ENCODE measurements at regions not wholly inside any gene's neighbourhood (a gene's known extent, or its start where the extent isn't known, plus 50 kb on each side); places are given as distances from the start of the nearest gene placed in this dataset.

DNA sequence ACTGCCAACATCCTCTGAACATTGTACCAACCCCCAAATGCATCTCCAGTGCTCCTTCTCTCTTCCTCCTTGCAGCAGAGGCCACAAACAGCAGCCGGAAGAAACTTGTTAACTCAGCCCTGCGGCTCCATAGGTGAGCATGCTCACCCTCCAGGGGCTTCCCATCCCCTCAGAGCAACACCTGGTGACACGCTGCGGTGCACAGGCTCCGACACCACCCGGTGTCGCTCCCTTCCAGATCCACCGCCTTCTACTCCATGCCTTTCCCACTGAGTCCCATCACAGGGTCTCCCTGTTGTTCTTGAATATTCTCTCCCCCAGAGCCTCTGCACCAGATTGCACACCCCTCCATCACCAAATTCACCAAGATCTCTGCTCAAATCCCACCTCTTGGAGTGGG is 171.5 kb upstream of the FHL2 start:
- DNase-seq: no peak

DNA sequence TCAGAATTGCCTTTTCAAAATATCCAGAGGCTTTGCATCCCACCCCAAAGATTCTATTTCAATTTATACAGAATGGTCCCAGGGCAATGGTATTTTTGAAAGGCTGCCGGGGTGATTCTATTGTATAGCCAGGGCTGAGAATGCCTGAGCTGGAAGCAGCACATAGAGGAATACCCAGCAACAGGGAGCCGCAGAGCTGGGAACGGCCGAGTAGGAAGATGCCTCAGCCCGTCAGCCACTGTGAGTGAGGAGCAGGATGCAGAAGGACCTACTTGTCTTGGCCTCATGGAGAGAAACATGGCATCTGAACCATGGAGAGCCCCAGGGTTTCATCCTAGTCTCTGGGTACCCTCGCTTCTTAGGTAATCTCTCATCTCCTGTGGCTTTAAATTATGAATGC is 170.8 kb upstream of the FHL2 start:
- no peak for DNase-seq

DNA sequence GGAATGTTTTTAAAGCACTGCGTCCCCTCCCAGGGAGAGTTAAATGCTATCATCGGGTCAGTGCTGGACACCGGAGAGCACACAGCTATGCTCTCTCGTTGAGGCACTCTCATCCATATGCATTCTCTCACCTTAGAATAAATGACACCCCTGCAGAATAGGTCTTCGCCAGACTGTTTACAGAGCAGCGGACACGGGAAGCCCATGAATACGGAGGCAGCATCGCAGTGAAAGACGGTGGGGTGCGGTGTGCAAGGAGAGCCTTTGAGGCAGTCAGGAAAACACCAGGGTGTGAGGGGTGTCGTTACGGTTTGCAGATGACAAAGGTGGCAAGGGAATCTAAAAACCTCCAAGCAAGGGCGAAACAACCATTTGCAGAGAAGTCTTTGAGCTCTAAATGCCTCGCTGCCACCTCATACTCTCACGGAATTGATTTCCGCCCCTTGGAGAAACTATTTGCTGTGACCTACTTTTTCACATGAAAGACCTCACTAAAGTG is 169.2 kb upstream of the FHL2 start:
- DNase-seq: peak; percentile 31

DNA sequence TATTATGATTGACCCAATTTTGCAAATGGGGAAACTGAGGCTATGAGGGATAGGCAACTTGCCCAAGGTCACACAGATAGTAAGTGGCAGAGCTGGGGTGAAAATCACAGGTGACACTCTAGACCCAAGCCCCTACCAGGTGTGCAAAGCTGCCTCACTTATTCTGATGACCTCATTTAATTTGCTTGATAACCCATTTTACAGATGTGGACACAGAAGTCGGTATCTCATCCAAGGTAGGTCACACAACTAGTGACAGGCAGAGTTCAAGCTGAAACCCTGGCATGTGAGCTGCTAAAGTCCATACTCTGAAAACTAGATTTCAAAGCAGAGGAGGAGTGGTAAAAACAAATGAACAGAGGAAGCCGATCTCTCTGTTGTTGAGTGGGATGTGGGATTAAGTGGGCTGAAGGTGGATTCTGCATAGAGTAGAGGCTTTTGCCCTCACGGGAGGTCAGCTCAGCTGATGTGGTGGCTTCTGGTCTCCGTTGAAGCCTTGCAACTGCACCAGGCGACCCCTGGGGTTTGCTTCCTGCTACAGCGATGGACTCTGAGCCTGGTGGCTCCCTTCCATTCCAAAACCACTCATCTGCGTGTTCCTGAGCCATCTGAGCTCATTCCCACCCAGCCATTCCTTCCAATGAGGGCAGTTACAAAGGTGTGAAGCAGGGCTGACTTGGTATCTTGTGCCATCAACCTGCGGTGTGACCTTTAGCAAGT is 164.3 kb upstream of the FHL2 start:
- DNase-seq: no peak

DNA sequence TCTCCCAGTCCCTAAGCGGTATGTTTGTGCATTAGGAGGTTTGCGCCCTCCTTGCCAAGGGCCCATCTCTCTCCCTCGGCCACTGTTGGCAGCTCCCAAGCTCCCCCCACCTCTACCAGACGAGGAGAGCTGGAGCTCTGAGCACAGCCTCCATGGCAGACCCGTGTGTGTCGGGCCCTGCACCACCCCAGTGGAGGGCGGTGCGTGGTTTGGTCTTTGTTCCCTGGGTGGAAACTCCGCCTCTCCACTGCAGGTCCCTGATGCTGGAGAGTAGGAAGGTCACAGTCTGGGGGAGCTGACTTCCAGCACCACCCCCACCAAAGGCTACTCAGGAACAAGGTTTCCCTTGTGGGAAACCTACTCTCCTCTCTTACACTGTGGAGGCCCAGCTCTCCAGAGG is 162.6 kb upstream of the FHL2 start:
- no peak for DNase-seq

DNA sequence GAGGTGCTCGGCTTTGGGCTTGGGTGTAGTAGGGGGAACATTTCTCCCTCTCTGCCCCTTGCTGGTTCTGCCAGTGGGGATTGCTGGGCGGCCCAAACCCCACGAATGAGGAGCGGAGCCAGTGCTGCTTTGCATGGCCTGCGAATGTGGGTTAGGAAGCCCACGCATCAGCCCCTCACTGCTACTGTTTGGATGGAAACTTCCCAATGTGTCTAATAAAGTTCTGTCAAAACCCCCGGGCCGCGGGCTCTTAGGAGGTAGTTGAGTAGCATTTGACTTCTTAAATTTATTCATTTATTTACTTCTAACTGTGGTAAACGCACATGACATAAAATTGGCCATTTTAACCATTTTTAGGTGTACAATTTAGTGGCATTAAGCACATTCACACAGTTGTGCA is 161.3 kb upstream of the FHL2 start:
- no peak for DNase-seq

DNA sequence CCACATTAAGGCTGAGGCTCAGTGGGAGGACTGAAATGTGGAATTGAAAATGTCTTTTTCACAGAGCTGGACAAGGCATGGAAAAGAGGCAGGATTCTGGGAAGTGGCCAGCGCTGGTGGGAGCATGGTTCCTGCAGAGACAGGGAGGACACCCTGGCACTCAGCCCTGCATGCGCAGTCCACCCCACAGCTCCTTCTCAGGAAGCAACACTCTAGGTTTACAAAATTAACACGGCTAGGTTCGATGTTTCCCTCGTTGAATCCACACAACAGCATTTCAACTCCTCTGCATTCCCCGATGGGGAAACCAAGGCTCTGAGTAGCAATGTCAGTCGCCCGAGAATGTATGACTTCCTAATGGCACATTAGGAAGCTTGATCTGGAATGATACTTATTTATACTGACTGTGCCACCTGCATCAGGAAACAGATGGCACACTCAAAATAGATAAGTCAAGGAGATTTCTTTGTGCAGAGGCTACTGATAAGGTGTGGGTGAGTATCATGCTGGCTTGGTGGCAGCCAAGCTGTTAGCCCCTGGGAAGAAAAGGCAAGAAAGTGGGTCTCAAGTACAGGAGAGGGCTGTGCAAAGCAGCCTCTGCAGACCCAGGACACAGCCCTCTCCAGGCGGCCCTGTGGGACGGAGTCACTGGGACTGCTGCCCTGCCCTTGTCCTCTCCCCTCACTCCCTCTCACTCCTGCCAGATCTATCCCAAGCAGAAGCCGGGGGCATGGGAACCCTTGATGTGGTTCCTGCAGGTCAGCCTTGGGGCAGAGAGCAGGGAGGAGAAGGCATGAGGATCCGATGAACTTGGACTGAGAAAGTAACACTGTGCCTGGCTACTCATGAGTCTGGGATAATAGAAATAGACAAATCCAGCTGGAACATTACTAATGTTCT is 158.4 kb upstream of the FHL2 start:
- DNase-seq: peak; percentile 9

DNA sequence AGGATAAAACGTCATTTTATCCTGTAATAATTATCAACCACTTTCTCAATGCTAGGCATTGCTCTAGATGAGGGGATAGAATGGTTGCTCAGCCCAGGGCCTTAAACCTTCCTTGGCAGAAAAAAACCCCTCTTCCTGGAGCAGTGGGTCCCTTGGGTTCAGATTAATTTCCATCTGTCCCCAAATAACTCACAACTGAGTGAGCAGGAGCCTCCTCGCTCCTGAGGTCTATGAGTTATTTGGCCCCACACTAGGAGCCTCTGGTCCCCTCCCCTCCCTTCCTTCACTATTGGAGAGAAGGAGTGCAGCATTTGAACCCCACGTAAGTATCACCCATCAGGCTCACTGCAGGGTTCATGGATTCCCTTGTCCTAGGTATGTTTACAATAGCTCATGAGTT is 157.5 kb upstream of the FHL2 start:
- DNase-seq: no peak

DNA sequence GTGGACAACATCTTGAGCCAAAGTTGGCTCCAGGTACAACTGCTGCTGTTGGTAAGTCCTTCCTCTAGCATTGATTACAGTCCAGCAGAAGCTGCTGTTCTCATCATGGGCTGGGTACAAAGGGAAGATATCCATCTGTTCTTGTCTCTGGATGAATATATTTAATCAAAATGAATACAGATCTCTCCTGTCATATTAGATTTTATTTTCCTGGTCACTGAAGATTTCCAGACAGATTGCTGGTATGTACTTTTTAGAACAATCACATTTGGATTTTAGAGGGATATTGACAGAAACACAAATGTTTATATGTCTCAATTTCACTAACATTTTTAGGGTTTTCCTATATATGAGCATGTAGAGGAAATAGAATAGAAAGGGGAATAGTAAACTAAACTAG is 155.4 kb upstream of the FHL2 start:
- DNase-seq: no peak

DNA sequence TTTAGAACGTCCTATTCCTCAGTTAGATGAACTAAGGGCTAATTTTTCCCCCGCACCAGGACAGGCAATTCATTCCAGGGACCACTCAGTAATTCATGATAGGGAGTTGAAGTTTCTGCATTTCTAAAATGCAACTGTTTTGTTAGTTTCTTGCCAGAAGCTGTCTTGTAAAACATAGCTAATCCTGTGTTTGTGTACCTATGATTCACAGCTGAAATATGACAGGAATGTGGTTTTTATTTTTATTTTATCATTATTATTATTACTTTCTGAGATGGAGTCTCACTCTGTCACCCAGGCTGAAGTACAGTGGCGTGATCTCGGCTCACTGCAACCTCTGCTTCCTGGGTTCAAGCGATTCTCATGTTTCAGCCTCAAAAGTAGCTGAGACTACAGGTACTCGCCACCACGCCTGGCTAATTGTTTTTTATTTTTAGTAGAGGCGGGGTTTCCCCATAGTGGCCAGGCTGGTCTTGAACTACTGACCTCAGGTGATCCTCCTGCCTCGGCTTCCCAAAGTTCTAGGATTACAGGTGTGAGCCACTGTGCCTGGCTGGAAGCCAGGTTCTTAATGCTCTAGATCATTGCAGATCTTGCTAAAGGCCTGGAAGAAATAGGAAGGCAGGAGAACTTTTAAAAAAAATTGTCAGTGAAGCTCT is 154.8 kb upstream of the FHL2 start:
- no peak for DNase-seq

DNA sequence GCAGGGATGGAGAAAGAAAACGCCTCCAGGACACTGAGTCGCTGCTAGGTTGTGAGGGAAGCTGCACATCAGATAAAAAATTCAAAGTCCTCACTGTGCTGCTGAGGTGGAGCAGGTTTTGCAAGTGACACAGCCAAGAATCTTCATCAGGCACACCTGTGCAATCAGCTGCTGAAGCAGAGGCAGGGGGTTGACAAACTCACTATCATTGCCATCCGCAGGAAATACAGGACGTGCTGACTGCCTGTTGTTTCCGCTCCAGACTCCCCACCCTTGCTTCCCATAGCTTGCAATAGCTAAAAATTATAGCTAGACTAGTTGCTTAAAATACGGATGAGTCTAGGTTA is 147.8 kb upstream of the FHL2 start:
- DNase-seq: no peak

DNA sequence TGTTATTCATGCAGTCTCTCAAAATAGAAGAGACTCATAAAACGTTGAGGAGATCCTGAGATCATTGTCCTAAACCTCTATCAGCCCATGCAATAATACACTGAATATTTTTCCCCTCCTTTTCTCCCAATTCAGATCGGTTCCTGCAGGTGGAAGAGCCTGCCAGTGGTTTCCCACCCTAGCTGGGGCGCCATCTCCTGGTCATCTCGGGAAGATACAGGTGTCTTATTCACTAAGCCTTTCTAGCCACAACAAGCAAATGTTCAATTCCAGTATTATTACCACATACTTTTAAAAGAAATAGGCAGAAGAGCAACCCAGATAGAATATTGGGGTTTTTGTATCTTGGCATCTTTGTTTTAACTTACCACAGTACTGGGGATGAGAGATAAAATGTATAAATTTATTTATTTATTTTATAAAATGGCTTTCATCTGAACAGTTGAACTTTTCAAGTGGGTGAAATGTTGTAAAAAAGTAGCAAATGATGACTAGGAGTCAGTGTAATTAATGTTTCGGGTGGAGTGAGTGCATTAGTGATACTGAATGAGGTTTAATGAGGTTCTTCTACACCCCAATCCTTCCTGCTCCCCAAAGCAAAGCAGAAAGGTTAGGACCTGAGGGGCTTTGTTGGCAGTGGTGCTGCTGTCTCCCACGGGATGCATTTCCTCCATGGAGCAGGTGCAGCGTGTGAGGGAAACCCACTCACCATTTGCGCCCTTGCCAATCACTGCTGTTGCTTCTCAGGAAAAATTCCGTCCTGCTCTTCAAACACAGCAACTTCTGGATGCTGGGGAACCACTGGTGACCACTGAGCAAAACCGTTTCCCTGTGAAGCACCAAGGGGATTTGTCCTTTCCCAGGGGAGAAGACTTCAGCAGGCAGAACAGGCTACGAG is 147.1 kb upstream of the FHL2 start:
- DNase-seq: no peak

DNA sequence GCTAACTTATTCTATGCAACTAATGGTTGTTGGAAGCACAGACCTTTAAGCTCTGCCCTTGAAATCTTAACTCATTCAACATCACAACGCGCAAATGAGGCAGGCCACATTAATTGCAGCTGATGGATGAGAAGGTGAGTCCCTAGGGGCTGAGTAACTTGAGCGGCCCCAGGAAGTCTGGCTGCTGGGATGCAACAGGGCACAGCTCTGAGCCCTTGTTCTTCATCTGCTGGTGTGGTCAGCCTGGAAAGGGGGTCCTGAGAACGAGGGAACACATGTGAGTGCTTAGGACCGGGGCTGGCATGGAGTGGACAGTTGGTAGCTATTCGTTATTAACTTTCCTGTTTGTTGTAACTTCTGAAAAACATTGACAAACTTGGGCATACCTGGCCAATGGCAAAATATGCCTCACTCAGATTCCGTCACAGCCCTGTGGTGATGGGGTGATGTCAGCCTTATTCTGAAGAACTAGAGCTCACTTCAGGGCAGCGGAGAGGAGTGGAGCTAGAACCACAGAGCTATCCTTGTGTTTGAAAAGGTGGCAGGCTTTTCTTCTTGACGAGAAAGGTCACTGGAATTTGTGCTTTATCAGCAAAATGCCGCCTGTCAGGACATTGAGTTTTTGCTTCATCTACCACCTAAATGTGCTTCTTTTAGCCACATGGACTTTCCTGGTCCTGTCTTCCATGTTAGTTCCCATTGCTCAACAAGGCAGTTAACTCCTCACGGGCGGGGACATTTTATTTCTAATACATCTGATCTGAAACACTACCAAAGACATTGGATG is 145.9 kb upstream of the FHL2 start:
- no peak for DNase-seq

DNA sequence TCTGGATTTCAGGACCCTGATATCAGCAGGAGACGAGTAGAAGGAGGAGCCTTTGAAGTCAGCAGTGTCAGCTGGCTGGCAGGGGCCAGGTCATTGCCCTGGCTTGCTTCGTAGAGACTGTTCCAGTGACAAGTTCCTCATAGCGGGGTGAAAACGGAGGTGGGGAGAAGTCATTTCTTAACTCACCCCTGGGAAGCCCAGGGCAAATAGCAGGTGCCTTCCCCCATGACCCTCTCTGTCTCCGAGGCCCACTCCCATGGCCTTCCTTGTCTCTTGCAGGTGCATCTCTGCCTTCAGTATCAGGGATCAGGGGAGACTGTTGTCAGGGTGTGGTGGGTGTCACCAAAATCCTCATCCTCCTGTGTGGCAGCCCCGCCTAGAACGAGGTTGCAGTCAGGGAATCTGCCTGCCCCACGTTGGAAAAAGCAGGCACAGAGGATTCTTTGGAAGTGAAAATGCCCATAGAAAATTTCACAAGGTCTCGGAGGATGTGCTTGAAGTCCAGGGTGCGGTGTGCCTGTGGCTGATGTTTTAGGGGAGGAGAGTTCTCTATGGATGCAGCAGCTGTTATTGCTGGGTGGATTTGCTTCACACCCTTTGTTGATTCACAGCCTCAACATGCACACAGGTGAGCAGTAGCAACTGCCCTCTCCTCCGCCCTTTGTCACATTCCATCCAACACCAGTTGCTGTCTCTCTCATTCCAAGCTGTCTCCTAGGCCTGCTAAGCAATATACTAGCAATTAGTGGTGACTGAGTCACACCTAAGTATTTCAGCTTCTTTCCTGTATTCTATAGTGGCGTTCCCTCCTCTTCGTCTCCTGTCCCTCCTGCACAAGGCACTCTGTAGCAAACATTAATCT is 142.6 kb upstream of the FHL2 start:
- no peak for DNase-seq

DNA sequence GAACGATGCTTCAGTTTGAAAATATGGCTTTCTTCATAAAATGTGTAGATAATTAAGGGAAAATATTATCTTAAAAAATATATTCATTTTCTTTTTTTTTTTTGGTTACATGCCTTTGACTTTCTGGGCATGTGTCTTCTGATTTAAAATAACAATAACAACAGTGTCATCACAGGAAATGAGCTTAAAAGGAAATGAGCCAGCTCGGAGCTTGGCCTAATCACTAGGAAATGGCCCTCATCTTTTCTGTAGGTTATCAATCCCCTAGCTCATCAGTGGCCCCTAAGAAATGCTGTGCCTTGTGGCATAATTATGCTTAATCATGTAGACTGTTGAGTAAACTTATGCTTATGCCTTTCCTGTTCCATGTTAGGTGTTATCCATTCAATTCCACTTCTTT is 141.8 kb upstream of the FHL2 start:
- no peak for DNase-seq

DNA sequence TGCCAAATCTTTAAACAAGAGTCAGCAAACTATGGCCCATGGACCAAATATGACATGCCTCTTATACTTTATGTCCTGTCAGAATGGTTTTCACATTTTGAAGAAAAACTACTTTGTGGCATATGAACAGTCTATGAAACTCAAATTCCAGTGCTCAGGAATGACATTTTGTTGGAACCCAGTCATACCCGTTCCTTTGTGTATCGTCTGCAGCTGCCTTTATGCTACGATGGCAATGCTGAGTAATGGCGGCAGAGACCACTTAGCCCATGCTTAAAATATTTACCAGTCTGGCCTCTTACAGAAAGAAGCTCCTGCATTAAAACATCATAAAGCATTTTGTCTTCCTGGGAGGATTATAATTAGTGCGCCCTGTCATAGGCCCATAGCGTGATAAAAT is 140.5 kb upstream of the FHL2 start:
- no peak for DNase-seq

DNA sequence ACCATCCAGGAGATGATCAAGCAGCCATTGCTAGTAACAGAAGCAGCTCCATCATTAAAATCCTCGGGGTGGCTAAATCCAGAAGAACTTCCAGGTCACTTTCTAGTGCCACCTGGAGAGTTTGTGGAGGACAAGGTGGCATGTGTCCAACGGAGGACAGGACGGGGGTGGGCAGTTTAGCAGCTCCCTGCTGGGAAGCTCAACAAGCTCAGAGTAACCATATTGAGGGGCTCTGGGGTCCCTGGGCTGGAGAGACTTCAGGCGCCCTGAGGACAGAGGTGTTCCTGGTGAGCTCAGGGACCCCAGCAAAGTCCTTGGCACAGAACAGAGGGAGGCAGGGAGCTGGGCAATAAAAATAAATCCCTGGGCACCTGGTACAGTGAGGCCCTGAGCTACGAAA is 140.0 kb upstream of the FHL2 start:
- no peak for DNase-seq

DNA sequence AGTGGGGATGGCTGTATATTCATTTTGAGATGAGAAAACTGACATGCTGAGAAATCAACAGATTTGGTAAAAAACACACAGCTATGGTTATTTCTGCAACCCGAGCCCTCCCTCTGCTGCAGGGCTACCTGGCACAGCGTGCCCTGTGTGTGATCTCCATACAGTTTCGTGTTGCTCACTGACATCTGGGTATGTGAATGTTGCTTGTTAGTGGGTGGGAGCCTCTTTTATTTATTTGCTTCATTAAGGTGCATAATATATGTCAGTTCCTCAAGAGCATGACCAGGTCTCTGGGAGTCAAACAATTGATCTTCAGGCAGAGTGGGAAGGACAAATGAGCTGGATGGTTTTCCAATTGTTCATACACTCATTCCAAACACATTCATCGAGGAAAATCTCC is 139.1 kb upstream of the FHL2 start:
- no peak for DNase-seq

DNA sequence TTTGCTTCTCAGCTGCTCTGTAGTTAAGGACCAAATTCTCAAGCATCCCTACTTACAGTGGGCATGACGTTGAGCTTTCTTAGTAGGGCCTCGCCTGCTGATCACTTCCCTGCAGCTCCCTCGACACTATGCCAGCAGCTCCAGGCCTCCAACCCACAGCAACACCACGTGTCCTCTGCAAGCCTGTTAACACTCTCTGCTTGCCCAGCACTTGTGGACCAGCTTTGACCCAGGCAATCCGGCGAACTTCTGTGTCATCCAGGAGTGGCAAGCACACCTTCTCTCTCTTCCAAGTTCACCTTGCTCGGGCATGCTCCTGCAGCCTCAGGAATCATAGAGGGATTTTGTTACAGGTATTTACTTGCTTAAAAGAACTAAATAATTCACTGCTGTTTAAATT is 138.6 kb upstream of the FHL2 start:
- no peak for DNase-seq

DNA sequence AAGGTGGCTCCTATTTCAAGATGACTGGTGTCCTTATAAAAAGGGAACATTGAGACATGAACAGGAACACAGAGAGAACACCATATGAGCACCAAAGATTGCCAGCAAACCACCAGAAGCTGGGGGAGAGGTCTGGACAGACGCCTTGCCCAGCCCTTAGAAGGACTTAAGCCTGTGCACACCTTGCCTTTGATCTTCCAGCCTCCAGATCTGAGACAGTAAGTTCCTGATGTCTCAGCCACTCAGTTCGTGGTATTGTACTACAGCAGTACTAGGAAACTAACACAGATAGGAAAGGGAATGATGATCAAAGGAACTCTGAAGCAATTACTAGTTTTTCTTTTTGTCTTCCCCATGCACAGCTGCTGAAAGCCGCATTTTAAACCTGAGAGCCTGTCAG is 137.3 kb upstream of the FHL2 start:
- DNase-seq: no peak

Measured in right kidney (tissue), 1 donor.